M059J (cell line): ENCODE measurements at regions not wholly inside any gene's neighbourhood (a gene's known extent, or its start where the extent isn't known, plus 50 kb on each side); places are given as distances from the start of the nearest gene placed in this dataset.
"Not testable (repeated sequence)": the region's sequence is repeated elsewhere in the genome, so short reads cannot be mapped to it uniquely, and the experiment has no call there.

Experiments
- DNase-seq: peaks from one replicate; pipeline ENCODE4 v3.0.0-alpha.2; 2012; ENCODE audit warnings: low read depth

DNA sequence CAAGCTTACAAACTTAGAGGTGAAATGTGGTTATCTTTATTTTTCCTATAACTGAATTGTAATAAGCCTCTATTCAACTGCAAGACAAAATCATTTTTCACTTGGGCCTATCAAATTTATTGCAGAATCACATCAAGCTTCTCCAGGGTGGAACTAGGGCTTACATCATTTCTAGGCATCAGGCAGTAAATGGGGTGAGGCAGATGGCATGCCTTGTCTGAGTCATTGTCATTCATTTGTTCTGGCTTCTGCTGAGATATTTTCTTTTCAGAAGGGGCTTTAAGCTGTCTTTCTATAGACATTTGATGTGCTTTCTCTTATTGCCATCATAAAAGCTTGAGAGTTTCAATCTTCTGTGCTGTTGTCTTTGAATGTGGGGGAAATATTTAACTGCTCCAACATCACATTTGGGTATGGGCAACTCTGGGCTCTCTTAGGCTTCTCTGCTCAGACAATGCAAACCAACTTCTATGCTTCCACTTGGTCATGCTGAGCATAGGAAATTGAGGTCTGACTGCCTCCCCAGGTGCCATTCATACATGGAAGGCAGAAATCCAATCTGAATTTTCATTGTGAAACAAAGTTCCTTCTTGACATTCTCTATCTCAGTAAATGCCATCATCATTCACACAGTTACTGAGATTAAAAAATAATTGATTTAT, 225.8 kb upstream of the GIMD1 start:
- DNase-seq = no peak

DNA sequence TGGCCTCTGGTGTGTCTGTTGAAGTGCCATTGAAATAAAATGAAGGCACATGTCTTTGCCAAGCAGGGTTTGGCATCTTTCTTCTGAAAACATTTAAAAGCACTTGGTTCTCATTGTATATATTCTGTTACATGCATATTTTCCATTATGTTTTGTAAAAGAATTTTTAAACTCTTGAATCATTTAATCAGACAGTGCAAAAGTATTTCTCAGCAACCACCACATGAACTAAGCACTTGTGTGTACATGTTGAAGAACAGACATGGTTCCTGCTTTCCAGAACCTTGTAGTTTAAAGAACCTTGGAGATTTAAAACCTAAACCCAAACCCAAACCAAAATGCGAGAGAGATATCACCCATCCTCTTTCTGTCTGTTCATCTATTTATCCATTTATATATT, 220.3 kb upstream of the GIMD1 start:
- DNase-seq = no peak

DNA sequence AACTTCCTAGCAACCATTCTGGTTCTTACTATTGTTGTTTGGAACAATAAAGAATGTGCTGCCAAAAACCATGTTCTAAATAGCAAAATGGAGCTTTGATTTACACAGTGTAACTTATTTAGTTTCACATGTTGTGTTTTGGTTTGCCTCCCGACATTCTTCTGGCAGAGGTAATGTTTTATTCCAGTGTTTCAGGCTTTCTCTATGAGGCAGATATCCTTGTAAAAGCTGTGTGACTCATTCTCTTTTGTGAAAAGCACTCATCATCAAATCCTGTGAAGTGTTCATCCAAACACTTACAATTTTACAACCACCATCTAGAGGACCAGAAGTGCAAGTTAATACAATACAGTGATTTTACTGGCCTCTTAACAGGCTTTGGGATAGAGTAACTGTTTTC, 219.0 kb upstream of the GIMD1 start:
- DNase-seq = peak; percentile 89

DNA sequence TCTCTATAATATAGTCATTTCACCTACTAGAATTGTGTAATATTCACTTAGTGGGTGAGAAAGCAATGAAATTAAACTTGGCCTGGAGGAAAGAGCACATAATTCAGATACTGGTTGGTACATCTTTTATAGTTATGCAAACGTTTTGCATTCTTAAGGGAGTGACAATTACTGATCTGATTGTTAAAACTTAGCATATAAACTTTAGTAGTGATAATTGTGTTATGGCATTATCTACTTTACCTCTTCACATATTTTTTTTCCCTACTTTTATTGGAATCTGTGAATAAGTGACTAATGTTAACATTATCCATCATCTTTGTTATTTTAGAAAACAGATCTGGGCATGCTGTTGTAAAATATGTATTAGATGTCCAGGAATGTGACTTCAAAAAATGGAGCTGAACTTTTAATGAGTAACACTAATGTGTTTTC, 217.4 kb upstream of the GIMD1 start:
- DNase-seq = peak; percentile 29

DNA sequence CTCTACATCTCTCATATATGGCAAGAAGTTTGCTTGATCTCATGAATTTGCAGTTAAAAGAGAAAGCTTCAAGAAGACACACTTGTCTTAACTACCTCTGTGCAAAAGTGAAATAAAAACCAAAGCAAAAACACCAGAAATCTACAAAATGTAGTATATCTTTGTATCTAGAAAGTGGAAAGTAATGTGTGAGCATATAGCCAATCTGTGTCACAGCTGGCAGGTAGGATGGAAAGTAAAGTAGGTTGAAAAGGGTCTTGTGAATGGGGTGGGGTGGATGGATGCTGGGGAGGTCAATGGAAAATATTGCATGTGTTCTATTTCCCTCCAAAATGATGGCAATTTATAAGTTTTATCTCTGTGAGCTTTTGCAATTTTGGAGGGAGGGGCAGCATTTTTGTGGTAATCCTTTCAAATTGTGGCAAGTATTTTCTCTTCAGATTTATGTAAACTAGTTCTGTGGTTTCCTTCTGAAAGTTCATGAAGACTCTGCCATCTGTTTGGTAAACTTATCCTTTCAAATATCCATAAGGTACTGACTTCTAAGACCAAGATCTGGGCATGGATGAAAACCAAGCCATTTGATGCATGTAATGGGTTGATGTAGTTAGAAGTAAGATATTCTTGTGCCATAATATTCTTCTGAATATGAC, 215.9 kb upstream of the GIMD1 start:
- DNase-seq = peak; percentile 71

DNA sequence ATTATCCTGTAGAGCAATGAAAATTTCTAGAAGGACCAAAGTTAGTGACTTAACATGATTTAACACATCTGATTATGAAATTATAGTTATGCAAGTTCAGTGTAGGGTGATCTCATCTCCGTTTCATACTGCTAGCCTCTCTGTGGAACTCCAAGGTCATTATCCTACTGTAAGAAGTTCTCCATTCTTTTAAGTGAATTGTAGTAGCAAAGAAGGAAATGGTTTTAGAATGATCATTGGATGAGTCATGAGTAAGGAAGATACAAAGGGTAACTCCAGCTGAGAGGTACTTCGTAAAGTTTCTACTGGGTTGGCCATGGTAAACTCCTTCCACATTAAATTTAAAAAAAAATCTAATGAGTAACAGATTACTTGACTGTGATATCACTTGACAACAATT, 215.0 kb upstream of the GIMD1 start:
- peak; percentile 91 for DNase-seq

DNA sequence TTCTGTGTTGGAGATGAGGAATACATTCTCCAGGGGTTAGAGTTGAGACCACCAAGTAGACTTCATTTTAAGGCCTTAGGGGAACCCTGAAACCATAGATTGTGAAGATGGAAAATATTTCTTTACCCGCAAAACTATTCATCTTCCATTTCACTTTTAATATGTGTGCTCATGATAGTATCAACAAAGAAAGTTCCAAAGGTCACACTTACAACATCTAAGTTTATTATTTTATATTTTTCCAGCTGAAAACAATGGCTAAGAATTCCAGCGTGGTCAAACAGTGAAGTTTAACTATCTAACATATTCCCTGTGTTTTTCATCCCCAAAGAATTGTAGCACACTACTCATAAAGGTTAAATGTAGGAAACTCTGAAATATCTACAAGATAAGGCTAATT, 214.5 kb upstream of the GIMD1 start:
- DNase-seq = no peak

DNA sequence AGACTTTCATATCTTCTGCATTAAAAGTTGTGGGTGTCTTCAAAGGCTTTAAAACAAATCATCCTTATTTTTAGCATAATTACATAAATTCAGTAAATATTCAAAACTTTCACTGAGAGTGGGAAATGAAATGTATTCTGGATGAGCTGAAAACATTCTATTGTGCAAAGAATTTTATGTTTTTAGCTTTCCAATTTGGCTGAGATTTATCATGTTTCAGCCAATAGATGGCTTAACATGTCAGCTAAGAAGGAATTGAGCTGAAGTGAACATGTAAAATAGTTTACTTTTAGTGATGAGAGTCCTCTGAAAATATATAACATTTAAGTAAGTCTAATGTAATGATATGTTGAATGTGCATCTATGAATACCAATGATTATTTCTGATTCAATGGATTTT, 213.5 kb upstream of the GIMD1 start:
- no peak for DNase-seq

DNA sequence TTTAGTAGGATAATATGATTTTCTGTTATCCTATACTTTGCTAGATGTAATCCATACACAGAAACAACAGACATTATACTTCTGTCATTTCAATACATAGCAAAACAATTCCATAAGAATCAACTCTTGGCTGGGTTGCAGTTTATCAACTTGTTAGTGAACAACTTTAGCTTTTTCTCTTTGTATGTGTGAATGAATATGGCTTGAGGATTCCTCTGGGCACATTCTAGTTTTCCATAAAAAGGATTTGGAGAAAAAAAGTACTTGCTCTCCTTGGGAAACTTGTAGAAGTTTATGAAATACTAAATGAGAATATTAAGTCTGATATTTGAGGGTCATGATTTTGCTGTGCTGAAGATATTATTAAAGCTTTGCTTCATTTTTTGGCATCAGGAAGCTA, 210.7 kb upstream of the GIMD1 start:
- DNase-seq = no peak

DNA sequence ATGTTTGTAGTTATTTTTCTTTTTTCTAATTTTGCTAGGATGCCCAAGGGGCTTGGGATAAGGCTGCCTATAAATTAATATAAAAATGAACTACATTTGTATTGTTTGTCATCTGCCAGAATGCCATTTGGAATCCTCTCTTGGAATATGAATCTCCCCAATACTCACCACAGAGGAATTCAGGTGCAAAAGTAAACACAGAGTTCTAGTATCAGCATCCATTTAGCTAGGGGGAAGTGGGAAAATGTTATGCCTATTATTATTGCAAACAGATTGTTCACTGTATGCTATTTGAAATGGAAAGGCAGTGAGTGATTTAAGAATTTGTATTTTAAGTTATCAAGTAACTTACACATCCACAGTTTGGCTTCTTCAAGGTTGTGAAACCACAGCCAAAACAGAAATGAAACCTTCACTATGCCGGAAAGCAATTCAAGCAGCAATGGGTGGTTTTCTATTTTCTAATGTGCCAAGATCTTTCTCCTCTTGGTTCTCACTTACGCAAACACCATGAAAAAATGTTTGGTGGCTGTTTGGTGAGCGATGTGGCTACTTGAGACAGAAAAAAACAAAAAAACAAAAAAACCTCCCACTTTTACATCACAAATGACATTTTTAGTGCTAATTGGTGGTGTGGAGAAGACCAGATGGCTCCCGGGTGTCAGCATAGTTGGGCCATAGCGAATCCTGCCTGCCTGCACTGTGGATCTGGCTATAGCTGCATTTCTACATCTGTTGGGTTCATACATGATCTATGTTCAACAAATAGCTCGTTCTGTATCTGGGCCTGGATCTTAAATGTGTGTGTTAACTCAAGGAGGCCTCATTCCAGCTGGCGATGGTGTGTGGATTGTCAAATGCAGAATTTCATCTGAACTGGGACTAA, 200.8 kb upstream of the GIMD1 start:
- DNase-seq = peak; percentile 66

DNA sequence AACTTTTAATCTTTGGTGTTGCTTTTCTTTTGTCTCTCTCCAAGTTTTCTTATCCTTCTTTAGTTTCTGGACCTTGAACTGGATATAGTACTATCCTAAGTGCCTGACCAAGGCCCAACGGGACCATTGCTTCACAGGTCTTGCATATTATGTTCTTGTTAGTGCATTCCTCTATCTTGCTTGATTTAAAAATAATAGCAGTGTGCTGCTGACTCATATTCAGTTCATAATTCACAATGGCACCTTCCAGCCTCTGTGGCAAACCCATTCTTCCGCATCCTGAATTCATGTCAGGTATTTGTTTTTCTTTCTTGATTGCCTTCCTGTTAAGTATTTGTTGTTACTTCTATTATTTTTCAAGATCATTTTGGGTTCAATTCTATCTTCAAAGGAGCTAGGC, 197.1 kb upstream of the GIMD1 start:
- peak; percentile 29 for DNase-seq

DNA sequence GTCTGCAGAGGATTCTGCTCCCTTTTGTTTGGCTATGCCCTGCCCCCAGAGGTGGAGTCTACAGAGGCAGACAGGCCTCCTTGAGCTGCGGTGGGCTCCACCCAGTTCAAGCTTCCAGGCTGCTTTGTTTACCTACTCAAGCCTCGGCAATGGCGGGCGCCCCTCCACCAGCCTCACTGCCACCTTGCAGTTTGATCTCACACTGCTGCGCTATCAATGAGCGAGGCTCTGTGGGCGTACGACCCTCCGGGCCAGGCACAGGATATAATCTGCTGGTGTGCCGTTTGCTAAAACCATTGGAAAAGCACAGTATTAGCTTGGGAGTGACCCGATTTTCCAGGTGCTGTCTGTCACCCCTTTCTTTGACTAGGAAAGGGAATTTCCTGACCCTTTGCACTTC, 195.1 kb upstream of the GIMD1 start:
- not testable (repeated sequence) for DNase-seq

DNA sequence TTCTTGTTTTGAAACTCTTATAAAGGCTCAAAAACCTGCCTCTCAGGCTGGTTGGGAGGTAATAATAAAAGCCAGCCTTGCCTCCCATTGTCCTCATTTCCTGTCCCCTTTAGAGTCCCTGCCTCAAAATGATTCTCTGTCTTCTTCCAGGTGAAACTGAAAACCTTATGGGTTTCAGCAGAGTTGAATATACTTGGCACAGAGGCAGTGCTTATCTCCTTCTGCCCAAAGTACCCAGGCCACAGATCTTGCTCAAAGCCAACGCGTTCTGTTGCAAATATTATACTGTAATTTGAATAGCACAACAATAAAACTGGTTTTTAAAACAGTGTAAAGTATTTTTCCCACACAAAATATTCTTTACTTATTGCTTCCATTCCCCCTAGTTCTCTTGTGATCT, 183.1 kb upstream of the GIMD1 start:
- no peak for DNase-seq

DNA sequence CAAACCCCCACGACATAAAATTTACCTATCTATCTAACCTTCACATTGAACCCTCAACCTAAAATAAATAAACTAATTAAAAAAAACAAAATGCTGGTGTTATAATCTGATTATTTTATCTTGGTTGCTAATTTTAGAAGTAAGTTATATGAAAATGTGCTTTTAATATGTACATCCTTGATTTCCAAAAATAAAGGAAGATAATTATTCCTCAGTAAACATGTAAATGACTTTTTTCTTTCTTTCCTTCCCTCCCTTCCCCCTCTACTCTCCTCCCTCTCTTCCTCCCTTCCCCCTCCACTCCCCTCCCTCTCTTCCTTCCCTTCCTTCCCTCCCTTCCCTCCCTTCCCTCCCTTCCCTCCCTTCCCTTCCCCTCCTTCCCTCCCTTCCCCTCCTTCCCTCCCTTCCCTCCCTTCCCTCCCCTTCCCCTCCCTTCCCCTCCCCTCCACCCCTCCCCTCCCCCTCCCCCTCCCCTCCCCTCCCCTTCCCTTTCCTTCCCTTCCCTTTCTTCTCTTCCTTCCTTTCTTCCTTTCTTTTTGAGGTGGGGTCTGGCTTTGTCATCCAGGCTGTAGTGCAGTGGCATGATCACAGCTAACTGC, 180.0 kb upstream of the GIMD1 start:
- no peak for DNase-seq

DNA sequence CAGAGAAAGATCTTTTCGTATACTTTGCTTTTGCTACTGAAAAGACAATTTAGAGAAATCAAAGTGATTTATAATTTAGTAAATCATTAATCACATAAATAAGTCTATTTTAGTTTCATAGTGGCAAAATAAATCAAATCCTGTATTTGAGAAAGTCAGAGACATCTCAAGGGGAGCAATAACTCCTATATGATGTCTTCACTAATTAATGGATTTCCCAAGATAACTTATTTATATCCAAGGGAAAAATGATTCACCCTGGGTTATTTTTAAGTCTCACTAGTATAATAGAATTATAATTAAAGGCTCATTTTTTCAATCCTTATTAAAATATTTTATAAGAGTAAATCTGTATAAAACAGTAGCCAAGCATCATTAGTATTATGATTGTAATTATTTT, 177.8 kb upstream of the GIMD1 start:
- no peak for DNase-seq

DNA sequence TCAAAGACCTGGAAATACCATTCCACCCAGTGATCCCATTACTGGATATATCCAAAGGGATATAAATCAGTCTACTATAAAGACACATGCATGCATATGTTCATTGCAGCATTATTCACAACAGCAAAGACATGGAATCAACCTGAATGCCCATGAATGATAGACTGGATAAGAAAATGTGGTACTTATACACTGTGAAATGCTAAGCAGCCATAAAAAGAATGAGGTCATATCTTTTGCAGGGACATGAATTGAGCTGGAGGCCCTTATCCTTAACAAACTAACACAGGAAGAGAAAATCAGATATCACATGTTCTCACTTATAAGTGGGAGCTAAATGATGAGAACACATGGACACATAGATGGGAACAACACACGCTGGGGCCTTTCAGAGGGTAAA, 174.0 kb upstream of the GIMD1 start:
- not testable (repeated sequence) for DNase-seq

DNA sequence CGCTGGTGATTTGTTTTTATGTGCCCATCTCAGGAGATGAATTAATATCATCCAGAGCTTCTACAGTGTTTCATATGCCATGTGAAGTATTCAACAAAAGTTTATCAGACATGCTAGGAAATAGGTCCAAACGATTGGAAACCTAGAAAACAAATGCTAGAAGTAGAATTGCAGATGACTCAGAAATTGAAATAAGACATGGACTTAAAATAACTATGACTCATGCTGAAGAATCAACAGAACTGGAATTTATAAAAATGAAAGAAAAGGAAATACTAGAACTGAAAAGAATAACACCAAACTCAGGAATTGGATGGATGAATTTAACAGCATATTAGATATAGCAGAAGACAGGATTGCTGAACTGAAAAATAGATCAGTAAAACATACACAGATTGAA, 172.7 kb upstream of the GIMD1 start:
- peak; percentile 59 for DNase-seq

DNA sequence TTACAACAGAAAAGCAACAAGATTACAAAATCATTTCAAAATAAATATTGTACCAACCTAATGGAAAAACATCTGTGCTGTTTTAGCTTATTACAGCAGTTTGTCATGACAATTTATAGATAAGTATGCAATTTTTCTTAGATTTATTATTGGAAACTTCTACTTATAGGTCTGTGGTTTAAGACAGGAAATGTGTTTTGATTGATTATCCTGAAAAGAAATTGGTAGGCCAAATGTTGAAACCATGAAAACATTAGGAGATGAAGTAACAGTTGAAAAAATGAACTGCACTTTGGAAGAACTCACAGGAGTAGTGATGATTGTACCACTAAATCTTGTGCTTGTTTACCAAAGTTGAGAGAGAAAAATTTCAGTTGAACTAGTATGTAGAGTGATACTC, 162.2 kb upstream of the GIMD1 start:
- DNase-seq = no peak

DNA sequence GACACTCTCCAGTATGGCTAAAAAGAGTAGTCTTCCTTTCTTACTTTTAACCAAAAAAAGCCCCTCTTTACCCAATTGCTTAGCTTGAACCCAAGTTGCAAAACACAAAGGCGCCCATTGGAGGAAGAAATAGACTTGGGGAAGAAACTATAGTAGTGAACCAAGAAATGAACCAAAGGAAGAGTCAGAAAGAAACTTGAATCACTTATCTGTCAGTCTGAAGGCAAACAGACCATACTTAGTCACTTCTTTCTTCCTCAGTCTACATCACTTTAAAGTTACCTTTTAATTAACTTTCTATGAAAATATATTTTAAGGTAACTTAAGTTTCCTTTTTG, 161.4 kb upstream of the GIMD1 start:
- no peak for DNase-seq

DNA sequence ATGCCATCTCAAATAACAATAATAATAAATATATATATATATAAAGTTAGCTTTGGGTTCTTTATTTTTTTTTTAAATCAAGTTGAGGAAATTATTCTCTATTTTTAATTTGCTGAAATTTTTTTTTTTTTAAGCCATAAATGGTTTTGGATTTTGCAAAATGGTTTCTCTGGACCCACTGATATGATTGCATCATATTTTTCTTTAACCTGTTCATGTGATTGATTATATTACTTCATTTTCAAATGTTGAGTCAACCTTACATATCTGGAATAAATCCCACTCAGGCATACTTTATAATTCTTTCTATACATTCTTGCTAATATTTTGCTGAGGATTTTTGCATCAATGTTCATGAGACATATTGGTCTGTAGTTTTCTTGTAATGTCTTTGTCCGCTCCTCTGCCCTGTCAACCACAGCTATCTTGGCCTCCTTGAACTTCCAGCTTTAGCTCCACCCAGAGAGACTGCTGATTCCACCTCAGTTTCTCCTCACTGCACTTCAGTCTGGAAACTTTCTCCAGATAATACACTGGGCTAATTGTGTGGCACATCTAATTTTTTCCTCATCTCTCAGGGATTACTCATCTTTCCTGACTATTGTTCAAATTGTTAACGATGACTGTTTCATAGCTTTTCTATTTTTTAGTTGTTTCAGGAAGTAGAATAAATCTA, 160.9 kb upstream of the GIMD1 start:
- DNase-seq = peak; percentile 54

DNA sequence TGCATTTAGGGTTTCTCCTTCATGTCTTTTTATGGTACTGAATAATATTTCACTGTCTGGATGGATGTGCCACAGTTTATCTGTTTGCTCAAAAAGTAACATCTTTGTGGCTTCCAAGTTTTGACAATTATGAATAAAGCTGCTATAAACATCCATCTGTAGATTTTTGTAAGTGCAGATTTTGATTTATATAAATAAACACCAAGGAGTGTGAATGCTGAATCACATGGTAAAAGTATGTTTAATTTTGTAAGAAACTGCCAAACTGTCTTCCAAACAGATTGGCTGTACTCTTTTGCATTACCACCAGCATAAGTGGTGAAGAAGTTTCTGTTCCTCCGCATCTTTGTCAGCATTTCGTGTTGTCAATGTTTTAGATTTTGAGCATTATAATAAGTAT, 158.7 kb upstream of the GIMD1 start:
- no peak for DNase-seq

DNA sequence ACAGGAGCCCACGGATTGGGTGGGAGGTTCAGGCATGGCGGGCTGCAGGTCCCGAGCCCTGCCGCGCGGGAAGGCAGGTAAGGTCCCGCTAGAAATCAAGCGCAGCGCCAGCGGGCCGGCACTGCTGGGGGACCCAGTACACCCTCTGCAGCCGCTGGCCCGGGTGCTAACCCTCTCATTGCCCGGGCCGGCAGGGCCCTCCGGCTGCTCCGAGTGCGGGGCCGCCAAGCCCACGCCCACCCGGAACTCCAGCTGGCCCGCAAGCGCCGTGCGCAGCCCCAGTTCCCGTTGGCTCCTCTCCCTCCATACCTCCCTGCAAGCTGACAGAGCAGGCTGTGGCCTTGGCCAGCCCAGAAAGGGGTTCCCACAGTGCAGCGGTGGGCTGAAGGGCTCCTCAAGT, 156.8 kb upstream of the GIMD1 start:
- DNase-seq = not testable (repeated sequence)
